CD4-positive, alpha-beta T cell treated with Interleukin-6 at 100 ng/mL for 8 hours (primary cell): ENCODE measurements at regions not wholly inside any gene's neighbourhood (a gene's known extent, or its start where the extent isn't known, plus 50 kb on each side); places are given as distances from the start of the nearest gene placed in this dataset.

Experiments used
- DNase-seq: peaks from one replicate; pipeline ENCODE4 v3.0.0-alpha.2; 2020; ENCODE audit warnings: mixed read lengths, low spot score

GRCh38 chr6:120627612-120628011 lies 706.7 kb downstream of the TBC1D32 start:
- no peak for DNase-seq

DNA sequence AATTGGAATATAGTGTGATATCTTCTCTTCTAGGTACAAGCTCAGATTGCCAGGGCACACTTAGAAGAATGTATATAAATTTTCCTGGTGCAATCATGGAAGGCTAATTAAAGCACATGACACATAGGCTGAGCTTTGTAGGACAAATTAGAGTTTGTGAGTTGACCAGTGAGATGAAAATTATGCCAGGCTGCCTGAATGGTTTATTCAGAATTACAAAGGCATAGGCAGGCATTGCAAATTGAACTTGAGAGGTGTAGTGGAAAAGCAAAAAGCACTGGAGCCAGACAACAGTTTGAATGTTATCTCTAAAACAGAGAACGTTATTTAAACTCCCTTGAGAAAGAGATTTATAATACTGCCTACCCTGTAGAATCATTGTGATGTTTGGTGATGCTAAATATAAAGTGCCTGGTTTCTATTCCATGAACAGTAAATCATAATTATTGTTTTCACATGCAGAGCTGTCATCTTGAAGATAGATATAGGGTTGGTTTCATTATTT lies 712.1 kb downstream of the TBC1D32 start:
- DNase-seq: no peak

GRCh38 chr6:120620900-120621299 lies 713.4 kb downstream of the TBC1D32 start:
- no peak for DNase-seq

GRCh38 chr6:120615238-120615637 lies 719.0 kb downstream of the TBC1D32 start:
- no peak for DNase-seq

DNA sequence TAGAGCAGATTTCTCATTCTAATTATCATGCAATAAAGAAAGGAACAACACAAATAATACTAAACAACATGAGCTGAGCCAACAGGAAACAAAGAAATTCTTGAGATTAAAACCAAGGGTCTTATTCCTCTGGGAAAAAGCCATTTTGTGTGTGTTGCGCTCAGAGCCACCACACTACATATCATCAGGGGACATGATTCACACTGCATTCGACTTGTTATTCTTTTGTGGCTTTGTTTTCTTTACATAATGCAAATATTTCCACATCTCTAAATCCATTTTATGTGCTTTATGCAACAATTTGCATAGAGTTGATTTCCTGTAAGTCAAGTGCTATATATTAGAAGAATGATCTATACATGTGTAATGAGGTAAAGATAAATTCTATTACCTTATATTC lies 719.6 kb downstream of the TBC1D32 start:
- DNase-seq: no peak

DNA sequence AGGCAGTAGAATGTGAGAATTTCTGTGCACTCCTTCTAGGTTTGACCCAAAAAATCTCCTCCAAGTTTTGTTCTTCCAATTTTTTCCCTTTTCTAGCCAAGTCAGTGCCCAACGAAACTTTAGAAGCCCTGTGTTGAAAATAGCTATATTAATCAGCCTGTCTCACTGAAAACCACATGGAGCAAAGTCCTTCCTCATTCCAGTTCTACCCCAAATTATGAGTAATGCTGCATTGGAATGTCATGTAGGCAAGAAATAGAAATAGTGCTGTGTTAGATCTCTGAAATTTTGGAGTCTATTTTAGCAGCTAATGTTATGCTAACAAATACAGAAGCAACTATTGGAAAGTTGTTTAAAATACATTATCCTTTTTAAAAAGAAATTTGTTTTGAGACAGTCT lies 725.5 kb downstream of the TBC1D32 start:
- no peak for DNase-seq

GRCh38 chr6:120606743-120607142 lies 727.5 kb downstream of the TBC1D32 start:
- no peak for DNase-seq

- DNase-seq: no peak
These were observed 729.8 kb downstream of the TBC1D32 start for GRCh38 chr6:120604510-120604909.

- DNase-seq: no peak
These were observed 743.7 kb downstream of the TBC1D32 start for GRCh38 chr6:120590611-120591010.

GRCh38 chr6:120588424-120588823 lies 745.9 kb downstream of the TBC1D32 start:
- DNase-seq: no peak

- DNase-seq: no peak
These were observed 746.9 kb downstream of the TBC1D32 start for GRCh38 chr6:120587381-120587780.

GRCh38 chr6:120584111-120584760 lies 750.0 kb downstream of the TBC1D32 start:
- no peak for DNase-seq

DNA sequence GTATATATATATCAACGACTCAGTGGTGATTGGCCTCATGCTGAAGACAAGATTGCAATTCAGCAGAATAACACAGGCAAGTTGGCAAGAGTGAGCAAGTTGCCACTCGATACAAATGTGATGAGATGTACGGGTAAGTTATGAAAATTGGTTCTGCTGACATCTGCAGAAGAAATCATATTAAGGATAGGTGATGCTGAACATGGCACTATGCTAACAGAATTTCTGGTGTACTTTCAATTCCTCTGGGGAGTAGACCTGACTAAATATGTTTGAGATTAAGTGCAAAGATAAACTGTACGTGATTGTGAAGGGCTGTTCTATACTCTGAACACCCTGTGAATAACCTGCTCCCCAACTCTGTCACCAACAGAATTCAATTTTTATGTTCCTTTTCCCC lies 758.2 kb downstream of the TBC1D32 start:
- DNase-seq: no peak

- DNase-seq: no peak
These were observed 764.6 kb downstream of the TBC1D32 start for GRCh38 chr6:120569714-120570113.

DNA sequence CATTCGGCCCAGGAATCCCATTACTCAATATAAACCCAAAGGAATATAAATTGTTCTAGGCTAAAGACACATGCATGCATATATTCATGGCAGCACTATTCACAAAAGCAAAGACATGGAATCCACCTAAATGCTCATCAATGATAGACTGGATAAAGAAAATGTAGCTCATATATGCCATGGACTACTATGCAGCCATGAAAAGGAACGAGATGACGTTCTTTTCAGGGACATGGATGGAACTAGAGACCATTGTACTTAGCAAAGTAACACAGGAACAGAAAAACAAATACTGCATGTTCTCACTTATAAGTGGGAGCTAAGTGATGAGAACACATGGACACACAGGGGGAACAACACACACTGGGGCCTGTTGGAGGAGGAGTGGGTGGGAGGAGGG lies 769.5 kb downstream of the TBC1D32 start:
- DNase-seq: no peak

GRCh38 chr6:120558294-120558693 lies 776.0 kb downstream of the TBC1D32 start:
- DNase-seq: no peak

DNA sequence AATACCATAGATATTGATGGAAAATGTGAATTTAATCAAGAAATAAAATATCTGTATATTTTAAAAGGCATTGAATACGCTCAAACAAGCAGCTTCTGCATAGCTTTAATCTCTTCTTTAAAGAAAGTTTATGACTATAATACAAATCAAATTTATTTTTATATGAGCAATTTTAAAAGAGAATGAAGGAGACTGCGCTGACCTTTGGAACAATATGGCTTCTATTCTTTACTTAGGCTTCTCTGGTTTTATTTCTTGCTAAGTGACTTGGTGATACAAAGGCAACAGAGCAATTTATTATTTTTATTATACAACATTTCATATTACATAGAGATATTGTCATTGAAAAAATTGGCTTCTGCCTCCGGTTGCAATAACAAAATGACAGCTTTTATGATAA lies 776.7 kb downstream of the TBC1D32 start:
- no peak for DNase-seq

GRCh38 chr6:120556491-120556890 lies 777.8 kb downstream of the TBC1D32 start:
- DNase-seq: no peak

- DNase-seq: no peak
These were observed 780.9 kb downstream of the TBC1D32 start for GRCh38 chr6:120553353-120553752.

- DNase-seq: no peak
These were observed 788.9 kb downstream of the TBC1D32 start for GRCh38 chr6:120545353-120545752.

- DNase-seq: no peak
These were observed 799.3 kb downstream of the TBC1D32 start for GRCh38 chr6:120534954-120535353.

DNA sequence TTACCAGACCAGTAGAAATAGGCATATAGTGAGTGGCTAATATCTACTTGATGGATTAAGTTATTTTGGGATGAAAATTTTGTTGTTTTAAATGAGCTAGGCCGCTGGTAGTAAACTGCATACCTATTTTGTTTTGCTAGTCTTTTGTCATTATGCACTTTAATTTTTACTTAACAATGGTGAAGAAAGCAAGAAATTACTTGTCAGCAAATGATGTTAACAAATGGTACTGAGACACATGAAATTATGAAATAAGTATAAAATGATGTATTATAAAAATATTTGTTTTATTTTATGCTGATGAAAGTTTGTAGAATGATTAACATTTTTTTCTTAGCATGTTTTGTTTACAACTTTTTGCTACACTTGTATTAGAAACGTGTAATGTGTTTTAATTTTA lies 807.7 kb downstream of the TBC1D32 start:
- DNase-seq: no peak

DNA sequence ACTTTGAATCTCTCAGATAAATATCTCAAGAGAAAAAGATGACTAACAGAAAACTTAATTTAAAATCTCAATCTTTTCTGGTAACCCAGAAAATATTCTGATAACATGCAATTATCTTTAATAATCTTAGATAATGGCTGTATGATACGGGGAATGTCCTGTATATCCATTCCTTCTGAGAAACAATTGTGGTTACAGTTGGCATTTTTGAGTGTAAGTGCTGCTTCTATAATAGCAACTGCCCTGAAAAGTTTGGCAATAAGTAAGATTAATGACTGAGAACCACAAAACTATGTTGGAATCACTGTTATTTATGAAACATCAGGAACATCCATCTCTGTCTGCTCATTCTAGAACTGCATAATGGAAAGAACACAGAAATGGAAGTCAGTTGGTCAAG lies 819.7 kb downstream of the TBC1D32 start:
- DNase-seq: no peak

DNA sequence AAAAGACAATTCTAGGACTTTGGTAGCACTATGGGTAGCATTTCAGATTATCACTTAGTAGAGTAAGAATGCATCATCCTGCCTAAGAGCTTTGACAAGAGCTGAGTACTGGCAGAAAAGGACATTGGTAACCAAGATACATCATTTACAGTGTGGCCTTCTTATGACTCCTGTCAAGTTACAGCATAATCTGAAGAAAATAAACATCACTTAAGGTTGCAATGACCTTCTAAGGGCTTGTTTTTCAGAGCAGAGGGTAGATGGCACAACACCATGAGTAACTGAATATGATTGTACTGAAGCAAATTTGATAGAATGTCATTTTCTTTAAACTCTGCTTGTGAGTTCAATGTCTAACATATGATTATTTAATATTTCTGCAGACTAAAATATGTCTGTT lies 822.6 kb downstream of the TBC1D32 start:
- DNase-seq: no peak
